HG02759 (cell line): ENCODE measurements at regions not wholly inside any gene's neighbourhood (a gene's known extent, or its start where the extent isn't known, plus 50 kb on each side); places are given as distances from the start of the nearest gene placed in this dataset.
"Not testable (repeated sequence)": the region's sequence is repeated elsewhere in the genome, so short reads cannot be mapped to it uniquely, and the experiment has no call there.

ENCODE experiments used
- ATAC-seq: cut with Tn5 transposase; IDR thresholded peaks from one replicate; pipeline ENCODE4 v1.9.1; 2021; ENCODE audit warnings: mild to moderate bottlenecking, moderate library complexity; ENCODE audit not compliant: unreplicated experiment

DNA sequence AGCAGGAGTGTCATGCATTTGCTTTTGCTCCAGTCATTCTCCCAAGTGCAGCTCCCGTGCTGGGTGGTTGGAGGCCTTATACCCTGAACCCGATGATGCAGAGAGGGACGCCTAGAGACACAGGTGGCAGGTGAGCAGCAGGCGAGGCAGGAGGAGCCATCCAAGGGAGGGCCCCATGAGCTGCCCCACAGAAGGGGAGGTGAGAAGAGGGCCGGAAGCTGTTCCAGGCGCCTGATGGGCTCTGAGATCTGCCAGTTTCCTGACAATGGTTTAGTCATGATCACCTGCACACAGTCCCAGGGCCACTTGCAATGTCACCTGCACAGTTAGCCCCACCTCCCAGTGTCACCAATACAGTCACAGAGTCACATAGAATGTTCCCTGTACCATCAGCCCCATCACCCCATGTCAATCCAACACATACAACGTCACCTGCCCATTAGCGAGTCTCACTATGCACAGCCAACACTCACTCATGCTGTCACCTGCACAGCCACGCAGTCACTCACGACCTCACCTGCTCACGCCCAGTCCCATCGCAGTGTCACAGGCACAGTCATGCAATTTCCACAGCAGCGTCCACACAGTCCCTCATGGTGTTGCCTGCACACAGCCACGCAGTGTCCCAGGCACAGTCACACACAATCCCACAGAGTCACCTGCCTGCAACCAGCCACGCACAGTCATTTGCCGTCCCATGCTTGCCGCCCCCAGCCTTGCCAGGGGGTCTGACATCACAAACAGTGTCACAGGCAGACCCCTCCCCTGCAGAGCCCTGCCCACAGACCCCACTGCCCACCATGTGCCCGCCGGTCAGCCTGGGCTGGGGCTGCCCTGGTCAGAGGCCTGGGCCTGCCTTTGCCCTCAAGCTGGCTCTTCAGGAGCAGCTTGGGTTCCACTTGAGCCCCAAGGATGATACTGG lies 113.4 kb downstream of the LHX2 start:
- ATAC-seq, result no peak

DNA sequence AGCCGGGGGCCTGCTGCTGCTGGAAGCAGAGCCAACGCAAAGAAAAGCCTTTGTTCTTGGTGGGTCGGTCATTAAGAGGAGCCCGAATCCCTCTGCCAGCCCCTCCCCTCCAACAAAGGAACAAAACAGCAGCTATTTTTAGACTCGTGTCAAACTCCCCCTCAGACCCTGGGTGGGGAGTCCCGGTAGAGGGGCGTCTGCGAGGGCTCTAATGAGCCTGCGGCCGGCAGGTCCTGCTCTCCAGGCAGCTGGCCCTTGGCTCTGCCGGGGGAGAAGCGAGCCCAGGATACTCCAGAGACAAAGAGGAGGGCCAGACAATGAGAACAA lies 114.0 kb downstream of the LHX2 start:
- no peak for ATAC-seq

DNA sequence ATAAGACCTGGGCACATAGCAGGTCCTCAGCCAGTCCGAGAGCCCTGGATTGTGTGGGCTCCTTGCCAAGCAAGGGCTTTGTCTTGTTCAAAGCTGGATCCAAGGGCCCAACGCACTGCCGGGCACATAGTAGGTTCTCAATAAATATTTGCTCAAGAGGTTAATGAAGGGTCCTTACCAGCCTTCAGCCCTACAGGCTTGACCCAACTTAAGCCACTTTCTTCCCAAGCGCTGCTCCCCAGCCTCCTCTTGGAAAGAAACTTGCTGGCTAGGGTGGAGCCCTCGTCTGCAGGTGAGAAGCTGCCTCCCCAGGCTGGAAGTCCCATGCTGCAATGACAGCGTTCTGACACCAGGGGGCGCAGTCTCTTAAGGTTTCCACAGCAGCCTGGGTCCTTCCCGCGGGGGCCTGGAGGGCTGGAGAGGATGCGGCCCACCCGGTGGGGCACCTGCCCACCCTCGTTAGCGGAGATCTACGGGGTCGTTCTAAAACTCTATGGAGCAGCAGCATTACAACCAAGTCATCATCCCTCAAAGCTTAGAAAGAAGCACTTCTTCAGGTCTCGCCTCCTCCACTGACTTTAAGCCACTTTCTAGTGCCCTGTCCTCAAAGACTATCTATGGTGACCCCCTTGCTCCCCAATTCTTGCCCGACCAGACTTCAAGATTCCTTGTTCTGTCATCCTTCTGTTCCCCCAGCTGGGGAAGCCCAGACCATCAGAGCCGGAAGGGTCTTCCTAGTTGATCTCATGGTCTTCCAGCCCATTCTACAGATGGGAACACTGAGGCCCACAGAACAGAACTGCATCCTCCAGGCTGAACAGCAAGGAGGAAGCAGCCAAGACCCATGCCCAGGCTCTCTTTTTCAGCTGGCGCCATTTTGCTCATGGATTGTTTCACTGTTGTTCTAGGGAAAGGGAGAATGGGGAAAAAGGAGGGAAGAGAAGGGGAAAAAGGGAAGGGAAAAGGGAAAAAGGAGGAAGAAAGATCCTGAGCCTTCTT lies 115.4 kb downstream of the LHX2 start:
- ATAC-seq, result peak; percentile 55

DNA sequence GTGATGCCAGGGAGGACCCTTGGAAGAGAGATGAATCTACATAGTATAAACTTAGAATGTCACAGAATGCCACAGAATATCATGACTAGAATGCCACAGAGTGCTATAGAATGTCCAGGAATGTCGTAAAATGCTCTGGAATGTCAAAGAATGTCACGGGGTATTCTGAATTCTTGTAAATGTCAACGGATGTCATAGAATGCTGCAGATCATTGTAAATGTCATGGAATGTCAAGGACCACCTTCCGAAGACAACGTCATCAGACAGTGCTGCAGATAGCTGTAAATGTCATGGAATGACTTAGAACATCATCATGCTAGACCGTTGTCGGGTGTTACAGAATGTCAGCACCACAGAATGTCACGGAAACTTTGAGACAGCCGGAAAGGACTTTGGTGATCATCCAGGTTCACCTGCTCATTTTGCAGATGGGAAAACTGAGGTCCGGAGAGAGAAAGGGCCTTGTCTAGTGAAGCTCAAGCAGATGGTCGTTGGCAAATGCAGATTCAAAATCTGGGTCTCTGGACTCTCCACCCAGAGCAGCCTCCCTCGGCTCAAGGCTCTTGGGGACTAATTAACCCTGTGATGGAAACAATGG lies 117.1 kb downstream of the LHX2 start:
- no peak for ATAC-seq

DNA sequence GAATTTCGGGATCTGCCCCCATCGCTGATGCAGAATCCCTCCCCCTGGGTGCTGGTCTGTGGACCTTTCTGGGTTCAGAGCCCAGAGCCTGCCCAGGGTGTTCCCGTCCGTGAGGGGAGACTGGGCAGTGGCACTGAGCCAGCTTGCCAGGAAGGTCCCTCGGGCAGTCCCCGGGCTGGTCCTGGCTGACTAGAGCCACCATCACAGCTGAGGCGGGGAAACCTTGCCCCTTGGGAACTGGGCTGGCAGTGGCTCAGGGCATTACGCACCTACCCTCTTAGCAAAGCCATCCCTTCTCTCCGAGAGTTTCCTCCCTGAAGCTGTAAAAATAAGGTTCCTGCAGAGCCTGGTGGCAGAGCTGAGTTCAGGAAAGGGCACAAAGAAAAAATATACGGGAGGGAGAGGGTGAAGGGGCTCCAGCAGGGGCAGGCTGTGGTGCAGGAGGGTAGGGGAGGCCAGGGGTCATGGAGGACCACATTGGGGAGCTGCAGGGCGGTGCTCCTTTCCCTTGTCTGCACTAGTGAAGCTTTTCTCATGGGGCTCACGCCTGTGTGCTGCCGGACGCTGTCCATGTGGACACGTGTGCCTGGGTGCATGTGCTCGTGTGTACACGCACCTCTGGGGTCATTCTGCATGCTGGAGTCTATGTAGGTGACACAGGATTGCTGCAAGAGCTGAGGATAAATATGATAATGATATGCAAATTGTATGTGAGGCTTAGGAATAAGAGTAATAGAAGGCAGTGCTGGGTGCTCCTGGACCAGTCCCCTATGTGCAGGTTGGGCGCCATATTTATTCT lies 118.9 kb downstream of the LHX2 start:
- ATAC-seq, result no peak

DNA sequence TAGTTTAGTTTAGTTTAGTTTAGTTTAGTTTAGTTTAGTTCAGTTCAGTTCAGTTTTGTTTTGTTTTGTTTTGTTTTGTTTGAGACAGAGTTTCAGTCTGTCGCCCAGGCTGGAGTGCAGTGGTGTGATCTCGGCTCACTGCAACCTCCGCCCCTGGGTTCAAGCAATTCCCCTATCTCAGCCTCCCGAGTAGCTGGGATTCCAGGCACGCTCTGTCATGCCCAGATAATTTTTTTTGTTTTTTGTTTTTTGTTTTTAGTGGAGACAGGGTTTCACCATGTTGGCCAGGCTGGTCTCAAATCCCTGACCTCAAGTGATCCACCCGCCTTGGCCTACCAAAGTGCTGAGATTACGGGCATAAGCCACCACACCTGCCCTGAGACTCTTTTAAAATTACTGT lies 120.0 kb downstream of the LHX2 start:
- not testable (repeated sequence) for ATAC-seq

DNA sequence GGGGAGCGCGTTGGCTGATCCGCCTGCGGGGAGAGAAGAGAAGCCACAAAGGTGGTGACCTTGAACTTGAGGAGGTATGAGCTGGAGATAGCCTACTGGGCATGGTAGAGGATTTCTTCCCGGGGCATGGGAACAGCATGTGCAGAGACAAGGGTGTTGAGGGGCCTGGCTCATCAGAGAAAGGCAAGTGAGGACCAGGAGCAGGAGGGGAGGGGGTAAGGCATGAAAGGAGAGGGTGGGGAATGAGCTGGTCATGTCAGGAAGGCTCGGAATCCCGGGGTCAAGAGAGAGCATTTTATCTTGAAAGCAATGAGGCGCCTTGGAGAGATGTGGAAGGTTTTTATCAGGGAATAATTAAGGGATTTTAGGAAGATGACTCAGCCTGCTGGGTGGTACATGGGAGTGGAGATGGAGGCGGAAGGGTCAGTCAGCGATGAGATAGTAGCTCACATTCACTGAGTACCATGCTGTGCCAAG lies 121.1 kb downstream of the LHX2 start:
- no peak for ATAC-seq

DNA sequence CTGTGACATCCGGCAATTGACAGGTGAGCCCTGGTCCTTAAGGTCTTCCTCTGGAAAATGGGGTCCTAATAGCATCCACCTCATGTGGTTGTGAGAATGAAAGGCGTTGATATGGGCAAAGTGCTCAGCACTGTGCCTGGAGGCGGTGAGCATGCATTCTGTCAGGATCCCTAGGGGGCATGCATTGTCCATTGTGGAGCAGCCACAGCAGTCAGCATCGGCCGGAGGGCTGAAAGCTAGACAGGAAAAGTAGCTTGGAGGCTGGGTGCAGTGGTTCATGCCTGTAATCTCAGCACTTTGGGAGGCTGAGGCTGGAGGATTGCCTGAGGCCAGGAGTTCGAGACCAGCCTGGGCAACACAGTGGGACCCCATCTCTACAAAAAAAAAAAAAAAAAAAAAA lies 122.2 kb downstream of the LHX2 start:
- no peak for ATAC-seq

DNA sequence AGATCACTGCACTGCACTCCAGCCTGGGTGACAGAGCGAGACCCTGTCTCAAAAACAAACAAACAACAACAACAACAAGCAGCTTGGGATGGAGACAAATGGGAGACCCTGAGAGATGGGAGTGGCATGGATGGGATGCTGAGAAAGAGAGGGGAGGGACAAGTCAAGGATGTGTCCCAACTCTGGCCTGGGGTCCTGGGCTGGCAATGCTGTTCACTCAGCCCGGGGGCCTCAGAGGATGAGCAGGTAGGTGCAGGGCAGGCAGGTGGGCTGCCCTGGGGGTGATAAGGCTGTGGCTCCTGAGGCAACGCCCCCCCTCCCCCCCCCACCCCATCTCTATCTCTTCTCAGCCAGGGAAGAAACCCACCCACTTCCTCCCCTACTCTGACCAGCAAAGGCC lies 123.0 kb downstream of the LHX2 start:
- no peak for ATAC-seq

DNA sequence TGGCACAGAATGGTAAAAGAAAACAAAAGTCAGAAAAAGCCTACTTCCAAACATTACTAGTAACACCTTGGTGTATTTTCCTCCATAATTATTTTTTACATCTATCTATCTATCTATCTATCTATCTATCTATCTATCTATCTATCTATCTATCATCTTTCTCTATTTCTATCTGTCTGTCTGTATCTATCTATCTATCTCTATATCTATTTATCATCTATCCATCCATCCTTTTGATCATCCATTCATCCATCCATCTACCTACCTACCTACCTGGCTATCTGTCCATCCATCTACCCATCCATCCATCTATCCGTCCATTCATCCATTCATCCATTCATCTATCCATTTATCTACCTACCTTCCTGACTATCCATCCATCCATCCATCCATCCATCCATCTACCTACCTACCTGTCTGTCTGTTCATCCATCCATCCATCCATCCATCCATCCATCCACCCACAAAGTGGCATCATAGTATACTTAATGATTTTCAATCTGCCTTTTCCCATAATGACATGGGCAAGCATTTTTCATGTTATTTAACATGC lies 121.9 kb upstream of the NEK6 start:
- no peak for ATAC-seq

DNA sequence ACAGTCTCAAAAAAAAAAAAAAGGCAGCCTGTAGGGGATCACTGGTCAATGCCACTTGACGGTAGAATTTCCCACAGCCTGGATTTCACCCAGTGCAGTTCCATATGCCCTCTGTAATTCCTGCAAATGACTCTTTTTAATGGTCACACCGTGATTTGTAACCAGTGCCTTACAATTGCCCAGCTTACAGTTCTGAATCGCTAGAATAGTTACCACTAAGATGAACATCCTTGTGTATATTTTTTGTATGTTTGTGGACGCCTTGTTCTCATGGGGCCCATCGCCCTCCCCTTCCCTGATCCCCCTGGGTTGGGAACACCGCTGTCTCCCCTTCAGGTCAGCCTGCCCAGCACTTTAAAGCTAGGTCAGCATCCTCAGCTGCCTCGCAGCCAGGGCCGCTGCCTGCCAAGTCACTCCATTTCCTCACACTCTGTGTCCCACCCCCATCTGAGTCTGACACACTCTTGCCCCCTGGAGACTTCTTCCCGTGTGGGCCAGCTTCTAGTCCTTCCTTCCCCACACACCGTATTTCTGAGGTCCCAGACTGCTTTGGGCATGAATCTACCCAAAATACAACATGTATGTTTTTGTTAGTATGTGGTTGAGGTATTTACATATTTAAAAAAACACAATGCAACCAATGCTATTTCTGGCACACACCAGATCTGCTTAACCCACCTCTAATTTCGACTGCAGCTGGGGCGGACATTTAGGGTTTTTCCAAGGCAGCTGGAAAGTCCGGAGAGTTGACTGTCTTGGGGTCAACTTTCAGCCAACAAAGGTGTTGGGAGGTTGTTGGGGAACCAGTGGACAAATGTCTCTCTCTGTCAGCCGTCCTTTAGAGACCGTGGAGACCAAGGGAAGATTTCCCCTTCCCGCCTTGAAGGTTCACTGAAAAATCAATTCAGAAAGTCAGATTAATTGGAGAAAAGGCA lies 120.5 kb upstream of the NEK6 start:
- peak; percentile 88 for ATAC-seq

DNA sequence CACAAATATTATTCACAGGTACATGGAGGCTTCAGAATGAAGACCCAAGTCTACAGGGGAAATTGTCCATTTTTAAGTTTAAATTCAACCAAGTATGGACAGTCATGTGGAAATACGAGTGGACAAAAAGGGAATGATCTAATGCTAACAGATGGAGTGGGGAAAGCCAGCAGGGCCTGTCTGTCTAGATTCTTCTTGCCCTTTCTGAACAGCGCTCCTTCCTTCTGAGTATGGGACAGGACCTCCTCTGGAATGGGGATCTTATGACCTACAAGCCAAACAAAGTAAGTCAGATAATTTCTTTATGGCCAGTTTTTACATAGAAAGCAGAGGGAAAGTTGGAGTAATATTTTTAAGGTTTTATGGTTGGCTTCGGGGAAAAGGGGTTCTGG lies 119.8 kb upstream of the NEK6 start:
- no peak for ATAC-seq

DNA sequence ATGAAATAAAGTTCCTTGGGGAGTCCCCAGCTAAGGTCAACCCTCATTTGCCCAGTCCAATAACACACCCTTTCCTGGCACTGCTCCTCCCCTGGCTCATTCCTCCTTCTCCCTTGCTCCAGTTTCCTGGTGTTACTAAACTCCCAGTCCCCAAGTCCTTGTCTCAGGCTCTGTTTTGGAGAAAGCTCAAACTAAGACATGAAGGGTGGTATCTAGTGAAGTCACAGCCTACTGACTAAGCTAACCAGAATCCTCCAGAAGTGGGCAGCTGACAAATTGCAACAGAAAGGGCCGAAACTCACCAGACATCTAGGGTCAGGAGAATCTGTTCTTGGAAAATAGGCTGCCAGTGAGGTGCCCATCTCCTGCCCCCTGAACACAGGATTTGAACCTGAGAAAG lies 118.7 kb upstream of the NEK6 start:
- no peak for ATAC-seq

DNA sequence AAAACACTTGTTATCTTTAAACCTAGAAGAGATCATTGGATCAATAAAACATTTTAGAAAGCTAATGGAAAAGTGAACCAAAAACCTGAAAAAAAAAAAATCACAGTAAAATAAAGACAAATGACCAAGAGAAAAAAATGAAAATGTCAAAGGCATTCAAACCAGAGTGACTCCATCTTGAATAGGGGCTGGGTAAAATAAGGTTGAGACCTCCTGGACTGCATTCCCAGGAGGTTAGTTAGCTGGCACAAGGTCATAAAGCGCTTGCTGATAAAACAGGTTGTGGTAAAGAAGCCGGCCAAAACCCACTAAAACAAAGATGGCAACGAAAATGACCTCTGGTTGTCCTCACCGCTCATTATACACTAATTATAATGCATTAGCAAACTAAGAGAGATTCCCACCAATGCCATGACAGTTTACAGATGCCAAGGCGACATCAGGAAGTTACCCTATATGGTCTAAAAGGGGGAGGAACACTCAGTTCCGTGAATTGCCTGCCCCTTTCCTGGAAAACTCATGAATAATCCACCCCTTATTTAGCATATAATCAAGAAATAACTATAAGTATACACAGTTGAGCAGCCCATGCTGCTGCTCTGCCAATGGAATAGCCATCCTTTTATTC lies 116.7 kb upstream of the NEK6 start:
- ATAC-seq, result no peak

DNA sequence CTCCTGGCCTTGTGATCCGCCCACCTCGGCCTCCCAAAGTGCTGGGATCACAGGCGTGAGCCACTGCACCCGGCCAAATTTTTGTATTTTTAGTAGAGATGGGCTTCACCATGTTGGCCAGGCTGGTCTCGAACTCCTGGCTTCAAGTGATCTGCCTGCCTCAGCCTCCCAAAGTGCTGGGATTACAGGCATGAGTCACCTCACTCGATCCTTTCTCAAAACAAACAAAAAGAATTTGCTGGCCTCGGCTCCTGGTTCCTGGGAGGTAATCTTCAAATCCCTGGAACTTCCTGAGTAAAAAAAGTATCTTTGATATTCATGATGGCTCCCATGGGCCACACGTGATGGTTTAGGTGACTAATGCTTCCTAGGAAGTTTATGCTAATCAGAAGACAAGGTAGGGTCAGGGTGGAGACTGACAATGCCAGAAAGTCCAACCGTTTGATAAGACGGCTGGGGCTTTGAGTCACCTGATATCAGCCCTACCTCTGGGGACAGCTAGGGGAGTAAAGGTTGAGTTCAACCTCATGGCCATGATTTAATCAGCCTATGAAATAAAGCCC lies 113.1 kb upstream of the NEK6 start:
- ATAC-seq, result not testable (repeated sequence)

DNA sequence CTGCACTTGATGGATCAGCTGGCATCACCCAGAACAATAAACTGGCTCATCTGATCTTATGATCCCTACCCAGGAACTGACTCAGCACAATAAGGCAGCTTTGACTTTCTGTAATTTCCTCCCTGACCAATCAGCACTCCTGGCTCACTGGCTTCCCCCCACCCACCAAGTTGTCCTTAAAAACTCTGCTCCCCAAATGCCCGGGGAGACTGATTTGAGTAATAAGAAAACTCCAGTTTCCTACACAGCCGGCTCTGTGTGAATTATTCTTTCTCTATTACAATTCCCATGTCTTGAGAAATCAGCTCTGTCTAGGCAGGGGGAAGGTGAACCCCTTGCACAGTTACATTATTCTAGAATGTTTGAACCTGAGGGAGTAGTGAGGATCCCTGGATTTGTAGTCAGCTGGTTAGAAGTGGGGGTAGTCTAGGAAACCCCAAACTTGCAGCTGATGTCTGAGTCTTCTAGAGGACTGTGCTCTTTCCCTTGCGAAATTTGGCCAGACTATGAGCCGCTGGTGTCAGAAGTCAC lies 111.7 kb upstream of the NEK6 start:
- no peak for ATAC-seq

DNA sequence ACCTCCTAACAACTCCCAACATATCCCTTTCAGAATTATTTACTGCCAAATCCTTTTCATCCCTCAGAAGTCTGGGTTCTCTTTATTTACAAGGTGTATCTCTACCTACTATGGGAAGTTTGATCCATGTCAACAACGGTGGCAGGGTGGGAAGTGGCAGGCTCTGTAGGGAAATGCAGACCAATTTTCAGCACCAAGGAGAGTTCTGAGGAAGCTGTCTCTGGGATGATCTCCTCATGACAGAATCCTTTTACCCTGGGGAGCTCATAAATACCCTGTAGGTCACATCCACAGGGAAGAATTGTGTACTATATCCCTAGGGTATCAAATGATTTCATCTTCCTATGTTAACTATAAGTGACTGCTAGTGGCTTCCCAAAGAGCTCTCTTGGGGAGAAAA lies 107.8 kb upstream of the NEK6 start:
- ATAC-seq, result no peak

DNA sequence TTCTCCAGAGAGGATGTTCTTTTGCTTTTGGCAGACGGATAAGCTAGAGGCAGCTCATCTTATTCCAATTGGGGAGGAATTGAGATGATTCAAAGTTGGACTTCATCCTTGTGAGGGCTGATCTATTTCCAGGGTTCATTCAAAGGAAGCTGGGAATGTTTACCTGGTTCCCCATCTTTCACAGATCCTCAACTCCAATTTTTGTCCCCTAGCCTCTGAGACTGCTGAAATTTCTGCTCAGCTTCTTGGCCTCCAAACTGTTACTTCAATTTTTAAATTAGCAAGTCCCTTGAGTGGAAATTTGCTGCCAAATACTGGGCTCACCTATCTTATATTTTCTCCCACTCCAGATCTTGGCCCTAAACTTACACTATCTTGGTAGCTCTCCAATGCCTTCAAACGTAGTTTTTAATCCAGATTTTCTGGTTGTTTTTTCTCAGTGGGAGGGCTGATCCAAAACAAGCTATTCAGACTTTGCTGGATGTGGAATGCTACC lies 93.9 kb upstream of the NEK6 start:
- ATAC-seq, result no peak
